DOHH2 (cell line): ENCODE measurements at regions not wholly inside any gene's neighbourhood (a gene's known extent, or its start where the extent isn't known, plus 50 kb on each side); places are given as distances from the start of the nearest gene placed in this dataset.

Experiments used
- CTCF ChIP-seq: fragments of 200-600 bp; sonication (generic); IDR thresholded peaks from one replicate; pipeline ENCODE4 v1.5.1; 2014; ENCODE audit warnings: antibody characterized with exemption, mild to moderate bottlenecking, low read depth, low read length; ENCODE audit not compliant: poor library complexity, severe bottlenecking
- EZH2phosphoT487 ChIP-seq: fragments of 200-600 bp; sonication (generic); IDR thresholded peaks from 2 replicates; pipeline ENCODE4 v1.6.1; 2017; ENCODE audit warnings: borderline replicate concordance, mild to moderate bottlenecking, antibody characterized with exemption, low read length, moderate library complexity, mixed read lengths

- TF ChIP-seq CTCF (peak; percentile 39), EZH2phosphoT487 (no peak)
Measured at GRCh38 chr22:33126881-33127280, 68.7 kb upstream of the SYN3 start.
